Keratinocyte (primary cell): ENCODE measurements at regions not wholly inside any gene's neighbourhood (a gene's known extent, or its start where the extent isn't known, plus 50 kb on each side); places are given as distances from the start of the nearest gene placed in this dataset.

Source experiments
- DNase-seq: peaks from one replicate; pipeline ENCODE4 v3.0.0-alpha.2; 2011; ENCODE audit warnings: low read depth, missing footprints, low spot score
- FAIRE-seq: peaks from 2 replicates; lab custom pipeline; 2011; peaks lifted over from hg19 to GRCh38; lab: Jason Lieb, UNC
- H2AFZ ChIP-seq: 2 replicates; pipeline ENCODE4 v1.6.0; 2012; ENCODE audit warnings: low read length, control low read depth, inconsistent platforms; ENCODE audit not compliant: control insufficient read depth
- H3K27ac ChIP-seq: 2 replicates; pipeline ENCODE4 v1.5.1; 2011; ENCODE audit warnings: low read length; ENCODE audit not compliant: control insufficient read depth, insufficient read depth
- H3K27me3 ChIP-seq: 3 replicates; pipeline ENCODE4 v1.6.0; 2011; ENCODE audit warnings: low read length; ENCODE audit not compliant: control insufficient read depth, insufficient read depth; ENCODE audit errors: extremely low read depth
- H3K36me3 ChIP-seq, 2 experiments: 2 replicates in 1 of 2; 3 replicates in 1 of 2; pipeline ENCODE4 v1.5.1; 2011; ENCODE audit warnings: low read length in 2 of 2, mild to moderate bottlenecking in 1 of 2; ENCODE audit not compliant: control insufficient read depth in 2 of 2, insufficient read depth in 2 of 2; ENCODE audit errors: extremely low read depth in 1 of 2
- H3K4me1 ChIP-seq: 3 replicates; pipeline ENCODE4 v1.5.1; 2011; ENCODE audit warnings: low read length; ENCODE audit not compliant: control insufficient read depth, insufficient read depth; ENCODE audit errors: extremely low read depth
- H3K4me2 ChIP-seq: 3 replicates; pipeline ENCODE4 v1.6.0; 2011; ENCODE audit warnings: low read depth, low read length; ENCODE audit not compliant: control insufficient read depth, insufficient read depth; ENCODE audit errors: extremely low read depth
- H3K4me3 ChIP-seq, 3 experiments: fragments of 200-600 bp in 1 of 3; sonication (generic) in 1 of 3; 2 replicates in 2 of 3; 3 replicates in 1 of 3; pipeline ENCODE4 v1.5.1; 2011 to 2016; ENCODE audit warnings: low read length in 3 of 3, mild to moderate bottlenecking in 3 of 3, control low read depth in 2 of 3, inconsistent platforms in 1 of 3, low read depth in 1 of 3, mixed read lengths in 1 of 3, mixed run types in 1 of 3, moderate library complexity in 1 of 3; ENCODE audit not compliant: control insufficient read depth in 2 of 3, insufficient read depth in 2 of 3; ENCODE audit errors: extremely low read depth in 1 of 3
- H3K79me2 ChIP-seq: 2 replicates; pipeline ENCODE4 v1.6.0; 2012; ENCODE audit warnings: low read length; ENCODE audit not compliant: control insufficient read depth, insufficient read depth
- H3K9ac ChIP-seq: 3 replicates; pipeline ENCODE4 v1.6.0; 2011; ENCODE audit warnings: low read length; ENCODE audit not compliant: control insufficient read depth, insufficient read depth; ENCODE audit errors: extremely low read depth
- H3K9me1 ChIP-seq: 3 replicates; pipeline ENCODE4 v1.6.0; 2011; ENCODE audit warnings: low read length; ENCODE audit not compliant: control insufficient read depth, insufficient read depth; ENCODE audit errors: extremely low read depth
- H3K9me3 ChIP-seq: 2 replicates; pipeline ENCODE4 v1.5.1; 2012; ENCODE audit warnings: low read depth, low read length; ENCODE audit not compliant: control insufficient read depth
- H4K20me1 ChIP-seq: 3 replicates; pipeline ENCODE4 v1.6.0; 2011; ENCODE audit warnings: low read length; ENCODE audit not compliant: control insufficient read depth, insufficient read depth; ENCODE audit errors: extremely low read depth
- CTCF ChIP-seq, 3 experiments: IDR thresholded peaks in 1 of 3; conservative IDR thresholded peaks in 1 of 3; optimal IDR thresholded peaks in 1 of 3; 2 replicates in 2 of 3; 3 replicates in 1 of 3; pipeline versions ENCODE3 to v1.5.1; 2011; ENCODE audit warnings: low read length in 3 of 3, mild to moderate bottlenecking in 3 of 3, moderate library complexity in 2 of 3, control low read depth in 1 of 3, inconsistent platforms in 1 of 3; ENCODE audit not compliant: insufficient read depth in 2 of 3; ENCODE audit errors: extremely low read depth in 1 of 3
- EZH2 ChIP-seq: IDR thresholded peaks from one replicate; pipeline ENCODE4 v1.6.1; 2012; ENCODE audit warnings: inconsistent platforms, mild to moderate bottlenecking, low read length, moderate library complexity
- dilution Hi-C: fragments of 300-500 bp; cut with MboI; formaldehyde crosslinking; loops from one replicate; pipeline ENCODE4 v1.7.0; 2020; ENCODE audit warnings: low sequenced_read_pairs; ENCODE audit not compliant: extremely low pct_ligation_motif_present

DNA sequence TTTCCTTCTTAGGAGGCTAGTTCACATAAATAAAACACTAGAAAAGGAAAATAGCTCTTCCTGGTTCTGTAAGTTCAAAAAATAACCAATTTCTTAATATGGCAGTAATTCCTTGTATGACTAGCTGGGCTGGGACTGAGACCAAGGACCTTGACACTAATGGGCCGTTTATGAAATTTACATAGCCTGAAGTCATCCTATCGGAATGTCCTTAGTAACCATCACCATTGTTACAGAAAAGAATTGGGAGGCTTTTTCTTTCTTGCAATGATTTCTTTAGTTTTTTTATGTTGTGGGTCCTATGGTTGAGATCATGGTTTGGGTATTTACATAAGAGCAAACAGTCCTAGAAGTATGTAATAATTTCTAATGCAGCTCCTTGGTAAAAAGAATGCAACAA, 87.1 kb upstream of the HDAC9 start:
- H2AFZ ChIP-seq = no peak overlapping the region
- H3K27ac ChIP-seq = no peak overlapping the region
- no peaks in the 10 kb centered on the region for H3K9me3 ChIP-seq
- dilution Hi-C loops = no loop called here
- no peak for DNase-seq
- no peaks in the 10 kb centered on the region for H4K20me1 ChIP-seq
- H3K79me2 ChIP-seq = no peaks in the 10 kb centered on the region
- no peaks in the 10 kb centered on the region for H3K36me3 ChIP-seq
- no peaks in the 10 kb centered on the region for H3K27me3 ChIP-seq
- TF ChIP-seq CTCF (optimal IDR thresholded peaks at IDR 0.05 in 1 of 3, IDR thresholded peaks at IDR 0.05 in 1 of 3, conservative IDR thresholded peaks at IDR 0.05 in 1 of 3; ENCODE audit: extremely low read depth in 1 of 3, insufficient read depth in 2 of 3, low read length in 3 of 3) (no peak), EZH2 (no peak)
- peaks cover 3% of the 10 kb centered on the region for H3K4me1 ChIP-seq
- H3K9ac ChIP-seq = no peak overlapping the region
- H3K9me1 ChIP-seq = no peaks in the 10 kb centered on the region
- FAIRE-seq = no peak
- no peak overlapping the region for H3K4me2 ChIP-seq
- no peak overlapping the region for H3K4me3 ChIP-seq

GRCh38 chr7:18408868-18409267, 86.7 kb upstream of the HDAC9 start:
- H3K36me3 ChIP-seq = no peaks in the 10 kb centered on the region
- no peak overlapping the region for H3K4me3 ChIP-seq
- H3K9ac ChIP-seq = no peak overlapping the region
- TF ChIP-seq CTCF (optimal IDR thresholded peaks at IDR 0.05 in 1 of 3, IDR thresholded peaks at IDR 0.05 in 1 of 3, conservative IDR thresholded peaks at IDR 0.05 in 1 of 3; ENCODE audit: extremely low read depth in 1 of 3, insufficient read depth in 2 of 3, low read length in 3 of 3) = no peak
- no peak for TF ChIP-seq EZH2
- no peak overlapping the region for H2AFZ ChIP-seq
- no peak for DNase-seq
- peaks cover 3% of the 10 kb centered on the region for H3K4me1 ChIP-seq
- no peak for FAIRE-seq
- no peaks in the 10 kb centered on the region for H3K9me3 ChIP-seq
- no peak overlapping the region for H3K4me2 ChIP-seq
- no peak overlapping the region for H3K27ac ChIP-seq
- dilution Hi-C loops = no loop called here
- H3K27me3 ChIP-seq = no peaks in the 10 kb centered on the region
- no peaks in the 10 kb centered on the region for H3K79me2 ChIP-seq
- no peaks in the 10 kb centered on the region for H4K20me1 ChIP-seq
- no peaks in the 10 kb centered on the region for H3K9me1 ChIP-seq
